PC-3 (cell line): ENCODE measurements at regions not wholly inside any gene's neighbourhood (a gene's known extent, or its start where the extent isn't known, plus 50 kb on each side); places are given as distances from the start of the nearest gene placed in this dataset.

ENCODE experiments used
- EZH2 ChIP-seq: fragments of 300-600 bp; sonication (generic); IDR thresholded peaks from one replicate; pipeline ENCODE4 v1.6.1; 2017; ENCODE audit warnings: antibody characterized with exemption, mild to moderate bottlenecking, low read length; ENCODE audit not compliant: unreplicated experiment
- EZH2phosphoT487 ChIP-seq: fragments of 300-600 bp; sonication (generic); IDR thresholded peaks from 2 replicates; pipeline ENCODE4 v1.6.1; 2018; ENCODE audit warnings: mild to moderate bottlenecking, antibody characterized with exemption, low read length, borderline replicate concordance
- TF ChIP-seq, protein P1 (sequence below): fragments of 300-600 bp; sonication (generic); conservative IDR thresholded peaks from 2 replicates; pipeline ENCODE4 v1.5.1; 2017; ENCODE audit warnings: antibody characterized with exemption, low read depth, mild to moderate bottlenecking, low read length

DNA sequence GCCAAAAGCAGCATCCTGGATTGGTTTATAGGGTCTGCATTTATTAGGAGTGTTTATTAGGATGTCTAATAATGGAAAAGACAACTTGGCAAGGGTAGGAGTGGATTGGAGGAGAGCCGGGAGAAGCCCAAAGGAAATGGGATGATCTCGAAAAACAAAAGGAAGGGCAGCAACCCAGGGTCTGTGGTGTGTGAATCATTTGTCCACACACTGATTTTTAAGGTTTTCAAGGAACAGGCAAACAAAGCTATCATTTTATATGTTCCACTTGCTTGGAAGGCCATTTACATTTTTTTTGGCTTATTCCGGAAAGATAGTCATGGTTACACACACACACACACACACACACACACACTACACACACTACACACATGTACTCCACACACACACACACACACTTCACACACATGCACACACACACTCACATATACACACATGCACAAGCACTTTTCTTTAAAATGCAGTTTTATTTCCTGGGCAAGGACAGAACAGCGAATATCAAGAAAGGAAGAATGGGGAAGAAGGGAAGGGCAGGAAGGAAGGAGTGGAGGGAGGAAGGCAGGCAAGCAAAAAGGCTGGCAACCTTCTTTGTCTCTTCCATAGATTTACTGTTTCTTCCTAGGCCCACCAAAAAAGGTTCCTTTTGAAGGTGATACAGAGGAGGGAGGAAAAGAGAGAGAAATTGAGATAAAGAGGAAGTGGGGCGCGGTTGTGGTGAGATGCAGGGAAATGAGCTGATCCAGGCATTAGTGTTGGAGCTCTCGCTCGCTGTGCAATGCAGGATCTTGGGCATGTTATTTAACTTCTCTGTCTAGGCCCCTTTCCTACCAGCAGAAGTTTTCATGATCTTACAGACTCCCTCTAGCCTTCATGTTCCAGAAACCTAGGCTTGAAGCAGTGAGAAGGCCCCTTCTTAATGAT lies 88.6 kb upstream of the MAML3 start:
- TF ChIP-seq, protein P1, sequence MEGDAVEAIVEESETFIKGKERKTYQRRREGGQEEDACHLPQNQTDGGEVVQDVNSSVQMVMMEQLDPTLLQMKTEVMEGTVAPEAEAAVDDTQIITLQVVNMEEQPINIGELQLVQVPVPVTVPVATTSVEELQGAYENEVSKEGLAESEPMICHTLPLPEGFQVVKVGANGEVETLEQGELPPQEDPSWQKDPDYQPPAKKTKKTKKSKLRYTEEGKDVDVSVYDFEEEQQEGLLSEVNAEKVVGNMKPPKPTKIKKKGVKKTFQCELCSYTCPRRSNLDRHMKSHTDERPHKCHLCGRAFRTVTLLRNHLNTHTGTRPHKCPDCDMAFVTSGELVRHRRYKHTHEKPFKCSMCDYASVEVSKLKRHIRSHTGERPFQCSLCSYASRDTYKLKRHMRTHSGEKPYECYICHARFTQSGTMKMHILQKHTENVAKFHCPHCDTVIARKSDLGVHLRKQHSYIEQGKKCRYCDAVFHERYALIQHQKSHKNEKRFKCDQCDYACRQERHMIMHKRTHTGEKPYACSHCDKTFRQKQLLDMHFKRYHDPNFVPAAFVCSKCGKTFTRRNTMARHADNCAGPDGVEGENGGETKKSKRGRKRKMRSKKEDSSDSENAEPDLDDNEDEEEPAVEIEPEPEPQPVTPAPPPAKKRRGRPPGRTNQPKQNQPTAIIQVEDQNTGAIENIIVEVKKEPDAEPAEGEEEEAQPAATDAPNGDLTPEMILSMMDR, result no peak
- TF ChIP-seq EZH2 (no peak), EZH2phosphoT487 (no peak)
